ENCODE measurements at regions not wholly inside any gene's neighbourhood (a gene's known extent, or its start where the extent isn't known, plus 50 kb on each side); places are given as distances from the start of the nearest gene placed in this dataset.

- H3K4me1 ChIP-seq, result no peaks in the 10 kb centered on the region
- 71% methylated on average over 10 of the region's 10 CpGs for WGBS
- H3K4me3 ChIP-seq, result no peak overlapping the region
- H3K27me3 ChIP-seq, result no peaks in the 10 kb centered on the region
- no peak for DNase-seq (ENCODE audit: extremely low spot score)
- no peak overlapping the region for H3K27ac ChIP-seq (replicated peaks in 1 of 4)
- TF ChIP-seq POLR2AphosphoS5 (IDR thresholded peaks at IDR 0.05) (no peak), POLR2A (IDR thresholded peaks at IDR 0.05; ENCODE audit: low read depth) (no peak), EP300 (IDR thresholded peaks at IDR 0.05) (no peak), CTCF (IDR thresholded peaks at IDR 0.05) (no peak)
- H3K36me3 ChIP-seq, result no peaks in the 10 kb centered on the region
- intact Hi-C loops (cut with DNase I), result no loop called here
- no peaks in the 10 kb centered on the region for H3K9me3 ChIP-seq
Measured at GRCh38 chr7:68547799-68548198, 1050.5 kb upstream of the AUTS2 start.

- Histone ChIP-seq H3K9me3 (no peaks in the 10 kb centered on the region), H3K36me3 (no peaks in the 10 kb centered on the region), H3K27ac (replicated peaks in 1 of 4) (no peak overlapping the region), H3K4me3 (no peak overlapping the region), H3K27me3 (no peaks in the 10 kb centered on the region), H3K4me1 (no peaks in the 10 kb centered on the region)
- TF ChIP-seq CTCF (IDR thresholded peaks at IDR 0.05) (no peak), EP300 (IDR thresholded peaks at IDR 0.05) (no peak), POLR2AphosphoS5 (IDR thresholded peaks at IDR 0.05) (no peak), POLR2A (IDR thresholded peaks at IDR 0.05; ENCODE audit: low read depth) (no peak)
- no peak for DNase-seq (ENCODE audit: extremely low spot score)
- intact Hi-C loops (cut with DNase I), result no loop called here
- WGBS, result 88% methylated on average over 2 of the region's 2 CpGs
Measured at GRCh38 chr7:68550027-68550426, 1048.2 kb upstream of the AUTS2 start.

GRCh38 chr7:68550635-68551034 lies 1047.6 kb upstream of the AUTS2 start:
- Histone ChIP-seq H3K4me3 (no peak overlapping the region), H3K27ac (replicated peaks in 1 of 4) (no peak overlapping the region), H3K9me3 (no peaks in the 10 kb centered on the region), H3K27me3 (no peaks in the 10 kb centered on the region), H3K36me3 (no peaks in the 10 kb centered on the region), H3K4me1 (no peaks in the 10 kb centered on the region)
- DNase-seq (ENCODE audit: extremely low spot score), result no peak
- intact Hi-C loops (cut with DNase I), result no loop called here
- TF ChIP-seq POLR2AphosphoS5 (IDR thresholded peaks at IDR 0.05) (no peak), EP300 (IDR thresholded peaks at IDR 0.05) (no peak), CTCF (IDR thresholded peaks at IDR 0.05) (no peak), POLR2A (IDR thresholded peaks at IDR 0.05; ENCODE audit: low read depth) (no peak)
- WGBS, result 87% methylated on average over 3 of the region's 3 CpGs

GRCh38 chr7:68556537-68556936 lies 1041.7 kb upstream of the AUTS2 start:
- Histone ChIP-seq H3K36me3 (no peaks in the 10 kb centered on the region), H3K4me1 (no peaks in the 10 kb centered on the region), H3K27ac (replicated peaks in 1 of 4) (no peak overlapping the region), H3K27me3 (no peaks in the 10 kb centered on the region), H3K4me3 (no peak overlapping the region), H3K9me3 (no peaks in the 10 kb centered on the region)
- TF ChIP-seq EP300 (IDR thresholded peaks at IDR 0.05) (no peak), POLR2AphosphoS5 (IDR thresholded peaks at IDR 0.05) (no peak), POLR2A (IDR thresholded peaks at IDR 0.05; ENCODE audit: low read depth) (no peak), CTCF (IDR thresholded peaks at IDR 0.05) (no peak)
- 94% methylated on average over 3 of the region's 3 CpGs for WGBS
- intact Hi-C loops (cut with DNase I), result no loop called here
- DNase-seq (ENCODE audit: extremely low spot score), result no peak

- Histone ChIP-seq H3K4me1 (no peaks in the 10 kb centered on the region), H3K27ac (replicated peaks in 1 of 4) (no peak overlapping the region), H3K36me3 (no peaks in the 10 kb centered on the region), H3K9me3 (no peaks in the 10 kb centered on the region), H3K27me3 (no peaks in the 10 kb centered on the region), H3K4me3 (no peak overlapping the region)
- no peak for TF ChIP-seq EP300 (IDR thresholded peaks at IDR 0.05)
- 81% methylated on average over 1 of the region's 1 CpG for WGBS
- intact Hi-C loops (cut with DNase I), result no loop called here
- no peak for DNase-seq (ENCODE audit: extremely low spot score)
Measured at GRCh38 chr7:68559518-68559917, 1038.8 kb upstream of the AUTS2 start.

Measured in esophagus muscularis mucosa (tissue), 4 donors.